HFFc6 (cell line): ENCODE measurements at regions not wholly inside any gene's neighbourhood (a gene's known extent, or its start where the extent isn't known, plus 50 kb on each side); places are given as distances from the start of the nearest gene placed in this dataset.
"Not testable (repeated sequence)": the region's sequence is repeated elsewhere in the genome, so short reads cannot be mapped to it uniquely, and the experiment has no call there.

Experiments
- DNase-seq: peaks from one replicate; pipeline ENCODE4 v3.0.0-alpha.2; 2018
- H3K27ac Mint-ChIP-seq: 2 replicates; pipeline ENCODE4 v1.8.0; 2020; ENCODE audit warnings: mild to moderate bottlenecking, mixed read lengths
- H3K27me3 Mint-ChIP-seq: 2 replicates; pipeline ENCODE4 v1.8.0; 2021; ENCODE audit warnings: mild to moderate bottlenecking, moderate library complexity, mixed read lengths; ENCODE audit not compliant: insufficient read depth
- H3K36me3 Mint-ChIP-seq: 2 replicates; pipeline ENCODE4 v1.8.0; 2021; ENCODE audit warnings: low read depth, mixed read lengths
- H3K4me1 Mint-ChIP-seq: 2 replicates; pipeline ENCODE4 v1.8.0; 2020; ENCODE audit warnings: low read depth, mixed read lengths
- H3K4me3 Mint-ChIP-seq: 2 replicates; pipeline ENCODE4 v1.8.0; 2020; ENCODE audit warnings: mild to moderate bottlenecking, moderate library complexity, mixed read lengths
- H3K9me3 Mint-ChIP-seq: 2 replicates; pipeline ENCODE4 v1.8.0; 2020; ENCODE audit warnings: mild to moderate bottlenecking, mixed read lengths
- CTCF ChIP-seq: fragments of 200-600 bp; sonication (generic); IDR thresholded peaks from 2 replicates; pipeline ENCODE4 v1.5.0; 2021; ENCODE audit warnings: antibody characterized with exemption, mild to moderate bottlenecking

DNA sequence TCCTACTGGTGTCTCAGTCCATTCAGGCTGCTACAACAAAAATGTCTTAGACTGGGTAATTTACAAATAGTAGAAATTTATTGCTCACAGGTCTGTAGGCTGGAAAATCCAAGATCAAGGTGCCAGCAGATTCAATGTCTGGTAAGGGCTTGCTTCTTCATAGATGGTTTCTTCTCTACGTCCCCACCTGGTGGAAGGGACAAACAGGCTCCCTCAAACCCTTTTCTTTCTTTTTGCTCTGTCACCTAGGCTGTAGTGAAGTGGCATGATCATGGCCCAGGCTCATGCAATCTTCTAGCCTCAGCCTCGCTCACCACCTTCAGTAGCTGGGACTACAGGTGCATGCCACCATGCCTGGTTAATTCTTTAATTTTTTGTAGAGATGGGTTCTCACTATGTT, 106.8 kb upstream of the RPH3A start:
- no peak for TF ChIP-seq CTCF
- DNase-seq = no peak
- Mint-ChIP-seq H3K36me3 (no peaks in the 10 kb centered on the region), H3K4me1 (no peaks in the 10 kb centered on the region), H3K27ac (no peak overlapping the region), H3K9me3 (peaks cover 56% of the 10 kb centered on the region), H3K4me3 (no peak overlapping the region), H3K27me3 (no peaks in the 10 kb centered on the region)

GRCh38 chr12:112685321-112685720, 106.2 kb upstream of the RPH3A start:
- Mint-ChIP-seq H3K9me3 (peaks cover 54% of the 10 kb centered on the region), H3K4me3 (no peak overlapping the region), H3K36me3 (no peaks in the 10 kb centered on the region), H3K27ac (no peak overlapping the region), H3K4me1 (no peaks in the 10 kb centered on the region), H3K27me3 (no peaks in the 10 kb centered on the region)
- no peak for TF ChIP-seq CTCF
- no peak for DNase-seq

DNA sequence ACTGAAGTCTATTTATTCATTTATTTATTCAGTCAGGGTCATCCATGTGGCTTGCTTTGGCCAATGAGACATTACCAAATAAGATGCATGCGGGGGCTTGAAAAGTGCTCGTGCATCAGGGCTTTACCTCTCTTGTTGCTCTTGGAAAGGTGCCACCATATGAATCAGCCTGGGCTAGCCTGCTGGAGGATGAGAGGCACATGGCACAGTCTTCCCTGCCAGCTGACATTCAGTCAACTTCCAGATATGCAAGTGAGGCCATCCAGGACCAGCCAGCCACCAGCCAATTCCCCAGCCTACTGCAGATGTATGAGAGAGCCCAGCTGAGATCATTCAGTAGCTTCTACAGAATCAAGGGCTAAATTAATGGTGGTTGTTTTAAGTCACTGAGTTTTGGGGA, 105.2 kb upstream of the RPH3A start:
- Mint-ChIP-seq H3K4me1 (no peaks in the 10 kb centered on the region), H3K36me3 (no peaks in the 10 kb centered on the region), H3K9me3 (peaks cover 56% of the 10 kb centered on the region), H3K27me3 (no peaks in the 10 kb centered on the region), H3K27ac (no peak overlapping the region), H3K4me3 (no peak overlapping the region)
- no peak for TF ChIP-seq CTCF
- DNase-seq = no peak

GRCh38 chr12:112694065-112694464, 97.5 kb upstream of the RPH3A start:
- Mint-ChIP-seq H3K36me3 (no peaks in the 10 kb centered on the region), H3K27ac (no peak overlapping the region), H3K27me3 (no peaks in the 10 kb centered on the region; the same call in 1 of the 2 replicates), H3K9me3 (peaks cover 46% of the 10 kb centered on the region), H3K4me3 (no peak overlapping the region), H3K4me1 (no peaks in the 10 kb centered on the region)
- no peak for DNase-seq
- no peak for TF ChIP-seq CTCF

GRCh38 chr12:112697441-112697840, 94.1 kb upstream of the RPH3A start:
- H3K27ac Mint-ChIP-seq, H3K4me3 Mint-ChIP-seq, H3K36me3 Mint-ChIP-seq, DNase-seq, H3K27me3 Mint-ChIP-seq, H3K4me1 Mint-ChIP-seq: not testable (repeated sequence)
- peaks cover 39% of the 10 kb centered on the region for H3K9me3 Mint-ChIP-seq

- no peak for DNase-seq
- H3K9me3 Mint-ChIP-seq = peaks cover 64% of the 10 kb centered on the region
- no peak for TF ChIP-seq CTCF
- H3K4me1 Mint-ChIP-seq = no peaks in the 10 kb centered on the region
- no peak overlapping the region for H3K27ac Mint-ChIP-seq
- H3K36me3 Mint-ChIP-seq = no peaks in the 10 kb centered on the region
- no peak overlapping the region for H3K4me3 Mint-ChIP-seq
- H3K27me3 Mint-ChIP-seq = no peaks in the 10 kb centered on the region
These were observed 86.4 kb upstream of the RPH3A start for GRCh38 chr12:112705037-112705632.
